ENCODE measurements at regions not wholly inside any gene's neighbourhood (a gene's known extent, or its start where the extent isn't known, plus 50 kb on each side); places are given as distances from the start of the nearest gene placed in this dataset.

- TF ChIP-seq EZH2 (IDR thresholded peaks at IDR 0.05; ENCODE audit: borderline replicate concordance, low read length) (no peak), CTCF (IDR thresholded peaks at IDR 0.05; ENCODE audit: low read length) (no peak)
These were observed 436.3 kb upstream of the CBLB start for GRCh38 chr3:106305127-106305526.

All from OCI-LY1 (cell line).